ENCODE measurements at regions not wholly inside any gene's neighbourhood (a gene's known extent, or its start where the extent isn't known, plus 50 kb on each side); places are given as distances from the start of the nearest gene placed in this dataset.

GRCh38 chr17:33352526-33352925 is 59.4 kb upstream of the ASIC2 start:
- DNase-seq, result no peak

GRCh38 chr17:33356266-33356665 is 63.2 kb upstream of the ASIC2 start:
- DNase-seq, result no peak

GRCh38 chr17:33363475-33363874 is 70.4 kb upstream of the ASIC2 start:
- DNase-seq, result no peak

DNA sequence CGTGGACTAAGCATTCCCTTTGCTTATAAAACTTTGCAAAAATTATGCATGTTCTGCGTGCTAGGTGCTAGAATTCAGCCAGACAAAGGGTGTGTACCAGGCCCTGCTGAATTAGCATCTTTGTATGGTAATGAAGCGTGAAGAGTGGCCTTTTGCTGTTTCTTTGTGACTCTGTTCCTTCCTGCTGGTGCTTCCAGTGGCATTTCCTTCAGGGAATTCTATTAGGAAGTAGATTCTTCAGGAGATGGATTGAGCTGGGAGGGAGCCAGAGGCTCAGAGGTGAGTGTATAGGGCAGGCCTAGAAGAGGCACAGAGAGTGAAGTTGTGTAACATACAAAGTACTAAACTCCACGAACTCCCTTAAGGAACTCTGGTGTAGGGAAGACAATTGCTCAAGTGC is 73.9 kb upstream of the ASIC2 start:
- no peak for DNase-seq

- DNase-seq, result no peak
Measured at GRCh38 chr17:33369149-33369548, 76.1 kb upstream of the ASIC2 start.

- DNase-seq, result no peak
Measured at GRCh38 chr17:33369876-33370275, 76.8 kb upstream of the ASIC2 start.

DNA sequence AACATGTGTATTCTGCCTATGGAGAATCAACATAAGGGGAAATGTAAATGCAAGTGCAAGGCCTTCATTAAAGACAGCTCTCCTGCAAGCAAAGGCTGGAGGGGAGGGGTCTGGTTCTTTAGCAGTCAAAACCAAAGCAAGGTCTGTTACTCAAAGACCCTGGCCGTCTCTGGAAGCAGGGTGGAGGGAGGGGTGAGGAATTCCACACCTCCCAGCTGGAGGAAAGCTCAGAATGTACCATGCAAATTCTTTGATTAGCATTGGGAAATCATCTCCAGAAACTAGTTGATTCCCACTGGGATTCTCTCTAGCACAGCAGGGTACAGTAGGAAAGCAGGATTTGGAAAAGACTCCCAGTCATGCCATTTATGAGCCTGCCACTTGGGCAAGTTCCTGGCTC is 77.3 kb upstream of the ASIC2 start:
- DNase-seq, result no peak

DNA sequence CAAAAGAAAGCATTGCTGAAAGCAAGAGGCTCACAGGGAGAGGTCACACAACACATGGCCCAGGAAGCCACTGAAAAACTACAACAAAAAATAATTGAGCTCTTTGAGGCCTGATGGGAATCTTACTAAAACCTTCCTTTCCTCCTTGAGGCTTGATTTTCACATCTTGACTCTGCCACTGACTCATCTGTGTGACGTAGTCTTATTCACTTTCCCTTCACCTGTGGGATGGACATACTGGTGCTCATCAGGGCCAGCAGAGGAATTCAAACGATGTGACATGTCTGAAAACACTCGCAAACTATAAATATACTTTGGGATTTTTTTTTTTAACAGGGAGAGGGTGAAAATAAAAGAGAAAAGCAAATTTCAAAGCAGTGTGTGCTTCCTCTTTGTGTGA is 78.3 kb upstream of the ASIC2 start:
- no peak for DNase-seq

GRCh38 chr17:33373273-33373672 is 80.2 kb upstream of the ASIC2 start:
- no peak for DNase-seq

GRCh38 chr17:33375103-33375502 is 82.0 kb upstream of the ASIC2 start:
- no peak for DNase-seq

DNA sequence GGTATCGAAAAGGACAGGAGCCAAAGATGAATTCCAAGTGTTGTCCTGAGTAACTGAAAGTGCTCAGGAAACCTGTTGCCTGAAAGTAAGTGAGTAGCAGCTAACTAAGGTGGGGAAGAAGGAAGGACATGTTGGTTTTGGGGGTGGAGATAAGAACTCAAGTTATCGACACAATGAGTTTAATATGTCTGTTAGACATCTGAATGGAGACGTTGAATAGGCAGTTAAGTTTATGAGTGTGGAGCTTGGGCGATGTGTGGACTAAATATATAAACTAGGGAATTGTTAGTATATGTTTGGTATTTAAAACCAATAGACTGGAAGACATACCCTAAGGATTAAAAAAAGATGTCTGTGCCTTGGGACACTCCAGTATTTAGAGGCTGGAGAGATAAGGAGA is 82.7 kb upstream of the ASIC2 start:
- DNase-seq, result no peak

DNA sequence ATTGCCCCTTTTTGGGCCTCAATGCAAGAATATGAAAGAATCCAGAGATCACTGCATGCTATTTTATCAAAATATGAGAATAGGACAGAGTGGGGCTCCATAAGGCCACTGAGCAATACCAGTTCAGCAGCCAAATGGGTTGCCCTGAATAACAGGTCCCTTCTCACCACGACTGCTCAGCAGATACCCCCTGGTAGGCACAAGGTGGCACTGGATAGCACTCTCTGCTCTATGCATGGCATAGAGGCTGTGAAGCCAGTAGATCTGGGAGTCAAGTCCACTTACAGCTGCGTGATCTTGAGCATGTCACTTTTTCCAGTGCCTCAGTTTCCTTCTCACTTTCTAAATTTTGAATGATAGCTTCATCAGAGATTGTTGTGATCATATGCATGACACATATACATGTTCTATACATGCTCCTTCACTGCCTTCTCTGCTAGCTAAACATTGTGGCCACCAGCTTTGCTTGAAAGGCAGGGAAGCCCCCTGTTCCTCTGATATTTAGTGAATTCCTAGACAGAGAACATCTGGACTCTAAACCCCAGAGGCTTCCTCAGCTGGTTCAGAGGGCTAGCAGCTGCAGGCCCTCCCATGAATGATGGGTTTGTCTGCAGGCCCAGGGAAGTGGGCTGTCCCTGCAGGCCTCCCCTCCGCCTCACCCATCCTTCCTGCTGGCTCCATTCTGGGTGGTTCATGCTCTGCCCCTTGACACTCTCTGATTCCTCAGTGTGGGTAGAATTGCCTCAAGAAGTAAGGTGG is 84.9 kb upstream of the ASIC2 start:
- DNase-seq, result no peak

GRCh38 chr17:33381201-33381600 is 88.1 kb upstream of the ASIC2 start:
- no peak for DNase-seq

- DNase-seq, result no peak
Measured at GRCh38 chr17:33383488-33384023, 90.5 kb upstream of the ASIC2 start.

DNA sequence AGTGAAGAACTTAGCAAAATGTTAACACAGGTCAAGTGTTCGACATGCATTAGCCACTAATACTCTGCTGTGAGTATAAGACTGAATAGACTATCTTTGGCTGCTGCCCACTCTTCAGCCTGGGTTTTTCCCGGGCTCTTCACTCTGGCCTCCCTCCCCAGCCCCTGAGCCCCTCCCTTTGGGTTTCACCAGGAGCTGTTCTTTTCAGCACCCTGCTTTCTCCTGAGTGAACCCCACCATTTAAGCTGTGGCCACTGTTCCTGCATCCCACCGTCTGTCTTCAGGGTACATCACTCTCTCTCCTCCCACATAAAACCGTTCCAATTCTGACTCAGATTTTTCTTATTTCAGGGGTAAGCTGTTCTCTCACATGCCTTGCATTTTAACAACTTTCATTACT is 92.0 kb upstream of the ASIC2 start:
- DNase-seq, result no peak

DNA sequence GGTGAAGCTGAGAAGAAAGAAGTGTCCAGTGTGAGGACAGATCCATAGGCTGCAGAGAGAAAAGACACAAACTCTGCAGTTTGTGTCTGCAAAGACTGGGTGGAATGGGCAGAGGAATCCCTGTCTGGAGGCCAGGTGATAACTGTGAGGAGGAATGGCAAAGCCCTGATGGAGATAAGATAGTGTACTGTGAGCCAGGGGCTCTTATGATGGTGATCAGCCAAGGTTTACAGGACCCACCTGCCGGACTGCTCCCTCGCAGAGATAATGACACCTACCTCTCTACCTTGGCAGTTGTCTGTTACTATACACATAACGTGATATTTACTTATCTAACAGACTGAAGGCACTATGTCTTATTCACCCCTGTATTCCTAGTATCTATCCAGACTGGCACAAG is 92.6 kb upstream of the ASIC2 start:
- DNase-seq, result no peak

GRCh38 chr17:33387406-33387805 is 94.3 kb upstream of the ASIC2 start:
- no peak for DNase-seq

GRCh38 chr17:33389504-33390135 is 96.5 kb upstream of the ASIC2 start:
- no peak for DNase-seq

DNA sequence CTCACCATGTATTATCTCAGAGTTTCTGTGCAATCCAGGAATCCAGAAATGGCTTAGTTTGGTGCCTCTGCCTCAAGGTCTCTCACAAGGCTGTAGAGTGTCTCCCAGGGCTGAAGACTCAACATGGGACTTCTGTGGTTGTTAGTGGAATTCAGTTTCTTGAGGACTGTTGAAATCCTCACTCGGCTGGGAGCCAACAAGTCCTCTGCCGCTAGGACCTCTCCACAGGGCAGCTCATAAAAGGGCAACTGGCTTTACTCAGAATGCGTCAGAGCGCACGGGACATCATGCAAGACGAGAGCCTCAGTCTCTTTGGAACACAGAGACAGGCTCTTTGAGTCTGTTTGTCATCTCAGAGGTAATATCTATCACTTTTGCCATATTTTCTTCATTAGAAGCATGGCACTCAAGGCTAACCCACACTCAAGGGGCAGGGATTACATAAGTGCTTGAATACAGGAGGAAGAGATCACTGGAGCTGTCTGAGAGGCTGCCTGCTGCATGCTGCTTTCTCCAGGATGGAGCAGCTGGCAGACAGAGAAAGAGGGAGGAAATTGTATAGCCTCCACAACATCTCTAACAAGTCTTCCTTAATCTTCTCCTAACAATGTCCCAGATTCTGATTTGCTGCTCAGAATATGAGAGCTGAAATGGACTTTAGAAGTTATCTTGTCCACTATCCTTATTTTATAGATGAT is 97.5 kb upstream of the ASIC2 start:
- no peak for DNase-seq

DNA sequence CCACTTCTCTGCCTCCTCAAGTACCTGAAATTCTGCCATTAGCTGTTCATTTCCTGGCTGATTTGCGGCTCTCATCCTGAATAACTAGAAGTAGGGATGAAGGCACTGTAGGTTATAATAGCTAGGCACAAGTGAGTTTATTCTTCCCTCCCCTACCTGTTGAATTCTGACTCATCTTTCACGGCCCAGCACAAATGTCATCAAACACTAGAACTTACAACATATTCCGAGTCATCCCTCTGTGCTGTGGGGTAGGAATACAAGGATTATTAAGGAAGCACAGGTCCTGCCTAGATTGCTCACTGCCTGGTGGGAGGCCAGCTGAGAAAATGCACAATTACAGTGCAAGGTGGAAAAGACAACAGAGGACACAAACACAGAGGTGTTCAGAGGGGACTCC is 103.7 kb upstream of the ASIC2 start:
- no peak for DNase-seq

GRCh38 chr17:33398386-33398785 is 105.3 kb upstream of the ASIC2 start:
- DNase-seq, result no peak

DNA sequence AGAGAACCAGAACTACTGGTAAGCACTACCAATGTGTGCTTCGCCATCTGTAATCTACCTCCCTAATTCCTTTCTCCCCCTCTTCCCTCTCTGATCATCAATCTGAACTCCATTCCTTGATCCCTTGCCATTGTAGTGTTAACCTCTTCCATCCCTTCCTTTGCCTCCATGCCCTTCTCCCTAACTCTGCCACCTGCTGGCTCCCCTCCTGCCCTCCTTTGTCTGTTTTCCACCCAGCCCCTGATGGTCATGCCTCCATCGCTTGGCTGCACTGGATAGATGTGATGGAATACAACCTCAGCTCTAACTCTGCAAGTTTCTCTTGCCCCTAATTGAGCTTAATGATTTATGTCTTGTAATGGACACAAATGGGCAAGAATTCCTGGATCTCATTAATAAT is 108.2 kb upstream of the ASIC2 start:
- DNase-seq, result no peak

- DNase-seq, result no peak
Measured at GRCh38 chr17:33403194-33403593, 110.1 kb upstream of the ASIC2 start.
